Thoracic aorta (tissue), 2 donors: ENCODE measurements at regions not wholly inside any gene's neighbourhood (a gene's known extent, or its start where the extent isn't known, plus 50 kb on each side); places are given as distances from the start of the nearest gene placed in this dataset.

Experiments used
- ATAC-seq: fragments of 150-250 bp; one replicate; pipeline ENCODE4 v1.8.0; 2017; ENCODE audit warnings: low read depth; ENCODE audit not compliant: insufficient number of reproducible peaks, low FRiP score
- DNase-seq: peaks from one replicate; pipeline ENCODE4 v3.0.0-alpha.2; 2020; ENCODE audit warnings: low spot score
- H3K27ac ChIP-seq, 2 donors: fragments of 200-600 bp; sonication (generic); 1 replicate in 1 of 2; 2 replicates in 1 of 2; pipeline ENCODE4 v1.5.1; 2016; ENCODE audit warnings: mild to moderate bottlenecking in 2 of 2, moderate library complexity in 2 of 2
- H3K27me3 ChIP-seq: fragments of 200-600 bp; sonication (generic); replicated peaks from 2 replicates; pipeline ENCODE4 v1.6.0; 2016; ENCODE audit warnings: mild to moderate bottlenecking; ENCODE audit not compliant: insufficient read depth
- H3K36me3 ChIP-seq: fragments of 200-600 bp; sonication (generic); one replicate; pipeline ENCODE4 v1.5.1; 2016
- H3K4me1 ChIP-seq, 2 donors: fragments of 200-600 bp; sonication (generic); 1 replicate in 1 of 2; 2 replicates in 1 of 2; pipeline versions ENCODE4 v1.5.1 to v1.6.0; 2016; ENCODE audit warnings: low read depth in 2 of 2, mild to moderate bottlenecking in 1 of 2; ENCODE audit not compliant: control insufficient read depth in 1 of 2
- H3K4me3 ChIP-seq: fragments of 200-600 bp; sonication (generic); 2 replicates; pipeline ENCODE4 v1.5.1; 2016; ENCODE audit warnings: mild to moderate bottlenecking
- H3K9me3 ChIP-seq: fragments of 200-600 bp; sonication (generic); 2 replicates; pipeline ENCODE4 v1.5.1; 2016
- CTCF ChIP-seq: fragments of 200-600 bp; sonication (generic); IDR thresholded peaks from one replicate; pipeline ENCODE4 v1.5.1; 2019; ENCODE audit warnings: antibody characterized with exemption

GRCh38 chr19:31015778-31016177, 333.5 kb downstream of the TSHZ3 start:
- no peaks in the 10 kb centered on the region for H3K9me3 ChIP-seq
- no peak for TF ChIP-seq CTCF

GRCh38 chr19:31014668-31015067, 334.6 kb downstream of the TSHZ3 start:
- H3K27ac ChIP-seq, result no peak overlapping the region
- H3K4me1 ChIP-seq, result no peaks in the 10 kb centered on the region
- DNase-seq (no peak), ATAC-seq (no peak)
- TF ChIP-seq CTCF, result no peak
- no peaks in the 10 kb centered on the region for H3K27me3 ChIP-seq
- no peaks in the 10 kb centered on the region for H3K9me3 ChIP-seq
- no peaks in the 10 kb centered on the region for H3K36me3 ChIP-seq
- no peak overlapping the region for H3K4me3 ChIP-seq

More at GRCh38 chr19:31015778-31016177, 333.5 kb downstream of the TSHZ3 start:
- DNase-seq, result no peak
- H3K4me1 ChIP-seq, result no peaks in the 10 kb centered on the region
- H3K27ac ChIP-seq, result no peak overlapping the region
- ATAC-seq, result no peak
- no peaks in the 10 kb centered on the region for H3K27me3 ChIP-seq
- no peak overlapping the region for H3K4me3 ChIP-seq
- H3K36me3 ChIP-seq, result no peaks in the 10 kb centered on the region

- Histone ChIP-seq H3K9me3 (no peaks in the 10 kb centered on the region), H3K4me3 (no peak overlapping the region), H3K27me3 (no peaks in the 10 kb centered on the region), H3K36me3 (no peaks in the 10 kb centered on the region), H3K27ac (no peak overlapping the region), H3K4me1 (no peaks in the 10 kb centered on the region)
- TF ChIP-seq CTCF, result no peak
- DNase-seq, result no peak
- ATAC-seq, result no peak
Measured at GRCh38 chr19:31013384-31014020, 335.7 kb downstream of the TSHZ3 start.

GRCh38 chr19:31002518-31003244, 346.6 kb downstream of the TSHZ3 start:
- H3K36me3 ChIP-seq, result no peaks in the 10 kb centered on the region
- H3K27ac ChIP-seq, result no peak overlapping the region
- TF ChIP-seq CTCF, result no peak
- no peaks in the 10 kb centered on the region for H3K4me1 ChIP-seq
- ATAC-seq (no peak), DNase-seq (no peak)
- no peaks in the 10 kb centered on the region for H3K9me3 ChIP-seq
- no peaks in the 10 kb centered on the region for H3K27me3 ChIP-seq
- H3K4me3 ChIP-seq, result no peak overlapping the region

GRCh38 chr19:31001991-31002390, 347.2 kb downstream of the TSHZ3 start:
- DNase-seq (no peak), ATAC-seq (no peak)
- Histone ChIP-seq H3K9me3 (no peaks in the 10 kb centered on the region), H3K36me3 (no peaks in the 10 kb centered on the region), H3K4me3 (no peak overlapping the region), H3K27me3 (no peaks in the 10 kb centered on the region), H3K4me1 (no peaks in the 10 kb centered on the region), H3K27ac (no peak overlapping the region)
- TF ChIP-seq CTCF, result no peak
